ENCODE measurements at regions not wholly inside any gene's neighbourhood (a gene's known extent, or its start where the extent isn't known, plus 50 kb on each side); places are given as distances from the start of the nearest gene placed in this dataset.

DNA sequence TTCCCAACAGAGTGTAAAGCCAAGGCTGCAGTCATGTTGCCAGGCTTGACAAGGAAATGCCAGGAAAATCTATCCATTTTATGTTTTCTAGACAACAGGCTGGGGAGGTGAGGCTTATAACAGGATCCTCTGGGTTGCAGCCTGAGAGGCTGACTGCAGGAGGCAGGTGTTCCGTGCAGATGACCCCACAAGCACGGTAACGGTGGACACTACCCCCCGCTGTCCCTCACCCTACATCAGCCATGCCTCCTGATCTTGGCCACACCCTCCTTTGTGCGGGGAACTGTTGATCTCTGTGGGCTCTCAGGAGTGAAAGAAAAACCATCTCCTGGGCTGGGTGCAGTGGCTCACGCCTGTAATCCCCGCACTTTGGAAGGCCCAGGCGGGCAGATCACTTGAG is 68.0 kb upstream of the ADPGK start:
- TF ChIP-seq POLR2A (IDR thresholded peaks at IDR 0.05): no peak
- no peak for TF ChIP-seq CTCF (IDR thresholded peaks at IDR 0.05)

Measured in thyroid gland (tissue), 4 donors.